ENCODE measurements at regions not wholly inside any gene's neighbourhood (a gene's known extent, or its start where the extent isn't known, plus 50 kb on each side); places are given as distances from the start of the nearest gene placed in this dataset.
"Not testable (repeated sequence)": the region's sequence is repeated elsewhere in the genome, so short reads cannot be mapped to it uniquely, and the experiment has no call there.

GRCh38 chr22:23380911-23381310 lies 199.2 kb downstream of the IGLL1 start:
- Histone ChIP-seq H3K9ac (no peak overlapping the region), H2AFZ (ENCODE audit: low read depth) (no peak overlapping the region), H3K4me3 (IDR thresholded peaks at IDR 0.05; ENCODE audit: insufficient read depth, low read depth, low read length) (no peak overlapping the region), H3K79me2 (ENCODE audit: insufficient read depth, low read depth) (no peaks in the 10 kb centered on the region), H3K4me1 (ENCODE audit: low read depth, poor library complexity, severe bottlenecking) (no peaks in the 10 kb centered on the region), H3K27ac (no peak overlapping the region), H4K20me1 (ENCODE audit: insufficient read depth) (no peaks in the 10 kb centered on the region), H3K36me3 (ENCODE audit: insufficient read depth) (no peaks in the 10 kb centered on the region), H3K27me3 (ENCODE audit: insufficient read depth, low read depth) (no peaks in the 10 kb centered on the region; the same call in 1 of the 2 replicates), H3K4me2 (no peak overlapping the region)
- TF ChIP-seq CTCF (conservative IDR thresholded peaks at IDR 0.05; ENCODE audit: low read depth, low read length), result no peak

- Histone ChIP-seq H2AFZ (ENCODE audit: low read depth) (no peak overlapping the region), H3K9ac (no peak overlapping the region), H3K27ac (no peak overlapping the region), H3K36me3 (ENCODE audit: insufficient read depth) (no peaks in the 10 kb centered on the region), H3K4me3 (IDR thresholded peaks at IDR 0.05; ENCODE audit: insufficient read depth, low read depth, low read length) (no peak overlapping the region), H3K4me2 (no peak overlapping the region), H4K20me1 (ENCODE audit: insufficient read depth) (no peaks in the 10 kb centered on the region), H3K4me1 (ENCODE audit: low read depth, poor library complexity, severe bottlenecking) (no peaks in the 10 kb centered on the region), H3K79me2 (ENCODE audit: insufficient read depth, low read depth) (no peaks in the 10 kb centered on the region), H3K27me3 (ENCODE audit: insufficient read depth, low read depth) (no peaks in the 10 kb centered on the region; the same call in 1 of the 2 replicates)
- no peak for TF ChIP-seq CTCF (conservative IDR thresholded peaks at IDR 0.05; ENCODE audit: low read depth, low read length)
Observed at GRCh38 chr22:23380230-23380573, 199.9 kb downstream of the IGLL1 start.

GRCh38 chr22:23379540-23380229 lies 199.4 kb downstream of the BCR start:
- H3K4me2 ChIP-seq; H3K79me2 ChIP-seq (ENCODE audit: insufficient read depth, low read depth); H3K36me3 ChIP-seq (ENCODE audit: insufficient read depth); H3K9ac ChIP-seq; H3K27ac ChIP-seq; H3K27me3 ChIP-seq (ENCODE audit: insufficient read depth, low read depth); H3K4me3 ChIP-seq (IDR thresholded peaks at IDR 0.05; ENCODE audit: insufficient read depth, low read depth, low read length); H2AFZ ChIP-seq (ENCODE audit: low read depth); H4K20me1 ChIP-seq (ENCODE audit: insufficient read depth); H3K4me1 ChIP-seq (ENCODE audit: low read depth, poor library complexity, severe bottlenecking): not testable (repeated sequence)

- H3K36me3 ChIP-seq (ENCODE audit: insufficient read depth), result no peaks in the 10 kb centered on the region
- no peak overlapping the region for H3K4me3 ChIP-seq (IDR thresholded peaks at IDR 0.05; ENCODE audit: insufficient read depth, low read depth, low read length)
- no peaks in the 10 kb centered on the region for H3K4me1 ChIP-seq (ENCODE audit: low read depth, poor library complexity, severe bottlenecking)
- H2AFZ ChIP-seq (ENCODE audit: low read depth), result no peak overlapping the region
- no peak for TF ChIP-seq CTCF (conservative IDR thresholded peaks at IDR 0.05; ENCODE audit: low read depth, low read length)
- no peaks in the 10 kb centered on the region; the same call in 1 of the 2 replicates for H3K27me3 ChIP-seq (ENCODE audit: insufficient read depth, low read depth)
- H3K4me2 ChIP-seq, result no peak overlapping the region
- H3K9ac ChIP-seq, result no peak overlapping the region
- H3K27ac ChIP-seq, result no peak overlapping the region
- H4K20me1 ChIP-seq (ENCODE audit: insufficient read depth), result no peaks in the 10 kb centered on the region
- no peaks in the 10 kb centered on the region for H3K79me2 ChIP-seq (ENCODE audit: insufficient read depth, low read depth)
Observed at GRCh38 chr22:23377767-23378166, 197.5 kb downstream of the BCR start.

- Histone ChIP-seq H3K27me3 (ENCODE audit: insufficient read depth, low read depth) (no peaks in the 10 kb centered on the region; the same call in 1 of the 2 replicates), H3K79me2 (ENCODE audit: insufficient read depth, low read depth) (no peaks in the 10 kb centered on the region), H3K9ac (no peak overlapping the region), H2AFZ (ENCODE audit: low read depth) (peak overlapping the region; percentile 45; the same call in 1 of the 2 replicates), H3K36me3 (ENCODE audit: insufficient read depth) (no peaks in the 10 kb centered on the region), H4K20me1 (ENCODE audit: insufficient read depth) (no peaks in the 10 kb centered on the region), H3K27ac (no peak overlapping the region), H3K4me2 (no peak overlapping the region; the same call in 1 of the 2 replicates), H3K4me1 (ENCODE audit: low read depth, poor library complexity, severe bottlenecking) (no peaks in the 10 kb centered on the region), H3K4me3 (IDR thresholded peaks at IDR 0.05; ENCODE audit: insufficient read depth, low read depth, low read length) (no peak overlapping the region)
- TF ChIP-seq CTCF (conservative IDR thresholded peaks at IDR 0.05; ENCODE audit: low read depth, low read length), result peak; percentile 67
Observed at GRCh38 chr22:23376256-23376655, 195.9 kb downstream of the BCR start.
